ENCODE measurements at regions not wholly inside any gene's neighbourhood (a gene's known extent, or its start where the extent isn't known, plus 50 kb on each side); places are given as distances from the start of the nearest gene placed in this dataset.
"Not testable (repeated sequence)": the region's sequence is repeated elsewhere in the genome, so short reads cannot be mapped to it uniquely, and the experiment has no call there.

DNA sequence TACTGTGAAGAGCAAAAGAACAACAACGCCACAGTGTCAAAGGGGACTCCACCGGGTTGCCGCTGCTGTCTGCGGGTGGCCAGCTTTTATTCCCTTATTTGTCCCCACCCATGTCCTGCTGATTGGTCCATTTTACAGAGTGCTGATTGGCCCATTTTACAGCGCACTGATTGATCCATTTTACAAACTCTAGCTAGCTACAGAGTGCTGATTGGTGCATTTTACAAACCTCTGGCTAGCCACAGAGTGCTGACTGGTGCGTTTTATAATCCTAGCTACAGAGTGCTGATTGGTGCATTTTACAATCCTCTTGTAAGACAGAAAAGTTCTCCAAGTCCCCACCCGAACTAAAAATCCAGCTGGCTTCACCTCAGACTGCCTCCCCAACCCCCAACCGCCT, 251.0 kb upstream of the ATP10A start:
- TF ChIP-seq, protein P1, sequence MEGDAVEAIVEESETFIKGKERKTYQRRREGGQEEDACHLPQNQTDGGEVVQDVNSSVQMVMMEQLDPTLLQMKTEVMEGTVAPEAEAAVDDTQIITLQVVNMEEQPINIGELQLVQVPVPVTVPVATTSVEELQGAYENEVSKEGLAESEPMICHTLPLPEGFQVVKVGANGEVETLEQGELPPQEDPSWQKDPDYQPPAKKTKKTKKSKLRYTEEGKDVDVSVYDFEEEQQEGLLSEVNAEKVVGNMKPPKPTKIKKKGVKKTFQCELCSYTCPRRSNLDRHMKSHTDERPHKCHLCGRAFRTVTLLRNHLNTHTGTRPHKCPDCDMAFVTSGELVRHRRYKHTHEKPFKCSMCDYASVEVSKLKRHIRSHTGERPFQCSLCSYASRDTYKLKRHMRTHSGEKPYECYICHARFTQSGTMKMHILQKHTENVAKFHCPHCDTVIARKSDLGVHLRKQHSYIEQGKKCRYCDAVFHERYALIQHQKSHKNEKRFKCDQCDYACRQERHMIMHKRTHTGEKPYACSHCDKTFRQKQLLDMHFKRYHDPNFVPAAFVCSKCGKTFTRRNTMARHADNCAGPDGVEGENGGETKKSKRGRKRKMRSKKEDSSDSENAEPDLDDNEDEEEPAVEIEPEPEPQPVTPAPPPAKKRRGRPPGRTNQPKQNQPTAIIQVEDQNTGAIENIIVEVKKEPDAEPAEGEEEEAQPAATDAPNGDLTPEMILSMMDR (IDR thresholded peaks at IDR 0.05), result not testable (repeated sequence)
- TF ChIP-seq EZH2 (IDR thresholded peaks at IDR 0.05; ENCODE audit: borderline replicate concordance, insufficient read depth, low read depth, low read length, poor library complexity, severe bottlenecking), result not testable (repeated sequence)
